Activated T-helper 1 cell treated with anti-CD3 and anti-CD28 coated beads, Interleukin-12 subunit alpha, Interleukin-12 subunit beta, Interleukin-2, Interleukin-4 antibody, amounts not matched to agents 30 ng/mL and 10 ng/mL and 1 ng/mL, durations not matched to agents 14 hours and 24 hours and 36 hours (primary cell): ENCODE measurements at regions not wholly inside any gene's neighbourhood (a gene's known extent, or its start where the extent isn't known, plus 50 kb on each side); places are given as distances from the start of the nearest gene placed in this dataset.
"Not testable (repeated sequence)": the region's sequence is repeated elsewhere in the genome, so short reads cannot be mapped to it uniquely, and the experiment has no call there.

Experiments used
- DNase-seq: peaks from one replicate; pipeline ENCODE4 v3.0.0; 2021; ENCODE audit warnings: low spot score
- H3K27ac Mint-ChIP-seq: one replicate; pipeline ENCODE4 v1.8.0; 2021; ENCODE audit warnings: mild to moderate bottlenecking, mixed read lengths
- H3K27me3 Mint-ChIP-seq: one replicate; pipeline ENCODE4 v1.8.0; 2022; ENCODE audit warnings: mild to moderate bottlenecking, moderate library complexity, mixed read lengths; ENCODE audit not compliant: insufficient read depth
- H3K36me3 Mint-ChIP-seq: one replicate; pipeline ENCODE4 v1.8.0; 2021; ENCODE audit warnings: low read depth, mixed read lengths
- H3K4me1 Mint-ChIP-seq: one replicate; pipeline ENCODE4 v1.8.0; 2021; ENCODE audit warnings: low read depth, mixed read lengths
- H3K4me3 Mint-ChIP-seq: one replicate; pipeline ENCODE4 v1.8.0; 2021; ENCODE audit warnings: mild to moderate bottlenecking, moderate library complexity, mixed read lengths
- H3K9me3 Mint-ChIP-seq: one replicate; pipeline ENCODE4 v1.8.0; 2021; ENCODE audit warnings: mixed read lengths
- intact Hi-C: fragments of 100-400 bp; cut with micrococcal nuclease; formaldehyde crosslinking; loops from one replicate; pipeline ENCODE4 v1.15.1; 2024

DNA sequence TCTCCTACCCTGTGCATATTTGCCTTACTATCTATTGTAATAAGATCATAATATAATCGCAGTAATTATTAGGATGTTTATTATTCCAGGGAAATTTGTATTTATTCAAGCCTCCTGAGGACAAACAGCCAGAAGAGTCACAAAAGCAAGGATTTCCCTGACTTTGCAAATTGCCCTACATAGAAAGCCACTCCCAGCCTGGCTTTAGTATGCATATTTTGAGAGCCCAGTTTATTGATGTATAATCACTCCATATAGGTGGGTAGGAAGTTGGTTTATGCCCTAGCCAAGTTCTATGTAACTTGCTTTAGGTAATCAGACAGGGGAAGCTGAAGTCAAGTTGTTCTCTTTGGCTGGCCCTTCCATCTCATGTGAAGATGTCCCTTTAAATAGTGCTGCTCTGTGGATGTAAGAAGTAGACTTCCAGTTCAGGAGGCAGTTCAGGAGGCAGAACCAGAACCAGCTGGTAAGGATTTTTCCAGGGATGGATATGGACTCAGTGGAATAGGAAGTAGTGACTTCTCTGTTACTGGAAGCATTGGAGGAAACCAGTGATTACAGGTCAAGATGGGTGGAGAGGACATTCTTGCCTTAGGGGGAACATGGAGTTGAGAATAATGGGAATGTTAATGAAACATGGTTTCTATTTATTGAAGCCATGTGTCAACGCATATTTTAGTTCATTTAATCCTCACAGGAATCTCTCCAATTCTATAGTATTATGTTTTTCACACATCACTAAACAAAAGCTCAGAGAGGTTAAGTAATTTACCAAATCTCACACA, 70.5 kb upstream of the KIT start:
- DNase-seq: no peak
- intact Hi-C loops: no loop called here
- Mint-ChIP-seq H3K27ac (no peak overlapping the region), H3K36me3 (no peaks in the 10 kb centered on the region), H3K4me1 (no peaks in the 10 kb centered on the region), H3K9me3 (no peaks in the 10 kb centered on the region), H3K4me3 (no peak overlapping the region), H3K27me3 (peaks cover 8% of the 10 kb centered on the region)

DNA sequence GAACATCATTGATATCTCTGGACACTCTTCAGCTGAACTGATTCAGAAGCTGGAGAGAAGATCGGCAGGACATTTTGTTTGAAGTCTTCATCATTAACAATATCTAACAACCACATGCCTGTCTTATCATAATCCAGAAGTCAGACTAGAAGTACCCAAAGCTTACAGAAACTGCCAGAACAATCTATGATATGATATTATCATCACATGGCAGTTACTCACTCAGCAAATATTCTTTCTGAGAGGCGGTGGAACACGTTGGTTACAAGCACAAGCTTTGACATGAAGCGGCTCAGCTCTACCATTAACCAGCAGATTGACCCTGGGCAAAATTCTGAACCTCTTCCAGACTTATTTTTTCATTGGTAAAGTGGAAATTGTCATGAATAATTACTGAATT, 69.4 kb upstream of the KIT start:
- H3K27ac Mint-ChIP-seq: no peak overlapping the region
- intact Hi-C loops: no loop called here
- no peak overlapping the region for H3K4me3 Mint-ChIP-seq
- DNase-seq: no peak
- H3K27me3 Mint-ChIP-seq: peaks cover 6% of the 10 kb centered on the region
- H3K9me3 Mint-ChIP-seq: no peaks in the 10 kb centered on the region
- H3K36me3 Mint-ChIP-seq: no peaks in the 10 kb centered on the region
- no peaks in the 10 kb centered on the region for H3K4me1 Mint-ChIP-seq

DNA sequence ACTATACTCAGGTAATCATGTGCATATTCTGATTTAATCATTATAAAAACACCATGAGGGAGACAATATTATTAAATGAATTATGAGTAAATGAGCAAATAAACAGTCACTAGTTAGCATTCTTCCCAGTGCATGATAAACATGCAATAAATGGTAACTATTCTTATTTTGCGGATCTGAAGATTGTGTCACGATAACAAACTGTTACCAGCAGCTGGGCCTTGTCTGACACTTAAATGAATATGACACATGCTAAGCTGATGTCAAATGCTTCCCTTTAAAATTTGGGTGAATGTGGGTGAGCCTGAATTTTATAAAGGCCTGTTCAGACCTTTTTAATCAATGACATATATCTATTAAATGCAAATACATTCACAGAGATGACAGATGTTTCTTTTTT, 68.2 kb upstream of the KIT start:
- Mint-ChIP-seq H3K27me3 (peaks cover 3% of the 10 kb centered on the region), H3K9me3 (no peaks in the 10 kb centered on the region), H3K4me1 (no peaks in the 10 kb centered on the region), H3K27ac (no peak overlapping the region), H3K36me3 (no peaks in the 10 kb centered on the region), H3K4me3 (no peak overlapping the region)
- intact Hi-C loops: no loop called here
- DNase-seq: no peak

DNA sequence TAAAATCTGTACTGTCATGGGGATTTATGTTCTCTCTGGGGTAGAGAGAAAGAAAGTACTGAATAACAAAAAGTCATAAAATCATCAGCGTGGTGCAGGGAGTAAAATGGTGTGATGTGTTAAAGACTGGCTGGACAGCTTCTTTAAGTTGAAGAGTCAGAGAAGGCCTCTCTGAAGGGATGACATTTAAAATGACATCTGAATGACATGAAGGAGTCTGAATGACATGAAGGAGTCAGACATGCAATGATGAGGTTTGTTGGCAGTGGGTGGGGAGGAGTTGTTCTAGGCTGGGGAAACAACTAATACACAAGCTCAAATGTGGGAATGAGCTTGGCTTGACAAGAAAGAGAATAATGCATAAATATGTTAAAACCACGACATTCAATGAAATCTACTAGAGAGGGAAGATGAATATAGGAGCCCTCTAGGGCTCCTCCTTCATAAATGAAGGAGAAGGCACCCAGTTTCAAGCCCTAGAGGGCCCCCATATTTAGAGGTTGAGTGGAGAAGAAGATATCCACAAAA, 63.9 kb upstream of the KIT start:
- no peaks in the 10 kb centered on the region for H3K36me3 Mint-ChIP-seq
- intact Hi-C loops: no loop called here
- H3K27ac Mint-ChIP-seq: no peak overlapping the region
- H3K4me3 Mint-ChIP-seq: no peak overlapping the region
- H3K27me3 Mint-ChIP-seq: no peaks in the 10 kb centered on the region
- H3K4me1 Mint-ChIP-seq: no peaks in the 10 kb centered on the region
- no peaks in the 10 kb centered on the region for H3K9me3 Mint-ChIP-seq
- no peak for DNase-seq

DNA sequence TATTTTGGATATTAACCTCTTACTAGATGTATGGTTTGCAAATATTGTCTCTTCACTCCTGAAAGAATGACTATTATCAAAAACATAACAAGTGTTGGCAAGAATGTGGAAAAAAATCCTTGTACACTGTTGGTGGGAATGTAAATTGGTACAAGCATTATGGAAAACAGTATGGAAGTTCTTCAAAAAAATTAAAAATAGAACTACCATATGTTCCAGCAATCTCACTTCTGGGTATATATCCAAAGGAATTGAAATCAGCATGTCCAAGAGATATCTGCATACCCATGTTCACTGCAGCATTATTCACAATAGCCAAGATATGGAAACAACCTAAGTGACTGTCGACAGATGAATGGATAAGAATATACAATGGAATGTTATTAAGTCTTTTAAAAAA, 61.6 kb upstream of the KIT start:
- Mint-ChIP-seq H3K27me3 (no peaks in the 10 kb centered on the region), H3K4me3 (no peak overlapping the region), H3K36me3 (no peaks in the 10 kb centered on the region), H3K27ac (no peak overlapping the region), H3K9me3 (no peaks in the 10 kb centered on the region), H3K4me1 (no peaks in the 10 kb centered on the region)
- no peak for DNase-seq
- intact Hi-C loops: no loop called here

DNA sequence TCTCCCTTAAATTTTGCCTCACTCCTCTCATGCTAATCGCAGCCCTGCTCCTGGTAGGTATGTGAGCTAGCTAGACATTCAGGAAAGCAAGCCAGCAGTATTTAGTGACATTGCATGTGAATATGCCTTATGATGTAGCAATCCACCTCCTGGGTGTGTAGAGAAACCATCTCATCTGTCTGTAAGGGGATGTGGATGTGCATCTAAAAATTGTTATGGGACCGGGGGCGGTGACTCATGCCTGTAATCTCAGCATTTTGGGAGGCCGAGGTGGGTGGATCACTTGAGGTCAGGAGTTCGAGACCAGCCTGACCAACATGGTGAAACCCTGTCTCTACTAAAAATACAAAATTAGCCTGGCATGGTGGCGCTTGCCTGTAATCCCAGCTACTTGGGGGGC, 60.1 kb upstream of the KIT start:
- intact Hi-C loops, H3K4me3 Mint-ChIP-seq: not testable (repeated sequence)

DNA sequence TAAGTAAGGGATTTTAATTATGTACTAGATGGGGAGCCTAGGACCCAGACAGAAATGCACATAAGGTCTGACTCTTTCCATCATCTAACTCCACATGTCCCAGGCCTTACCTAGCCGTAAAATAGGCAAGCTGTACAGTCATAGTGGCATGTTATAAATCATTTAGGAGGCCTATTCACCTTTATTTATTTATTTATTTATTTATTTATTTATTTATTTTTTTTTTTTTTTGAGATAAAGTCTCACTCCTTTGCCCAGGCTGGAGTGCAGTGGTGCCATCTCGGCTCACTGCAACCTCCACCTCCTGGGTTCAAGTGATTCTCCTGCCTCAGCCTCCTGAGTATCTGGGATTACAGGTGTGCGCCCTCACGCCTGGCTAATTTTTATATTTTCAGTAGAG, 55.6 kb upstream of the KIT start:
- H3K4me1 Mint-ChIP-seq, DNase-seq, H3K27ac Mint-ChIP-seq, H3K27me3 Mint-ChIP-seq, H3K4me3 Mint-ChIP-seq, H3K9me3 Mint-ChIP-seq, H3K36me3 Mint-ChIP-seq, intact Hi-C loops: not testable (repeated sequence)

More for the DNA sequence above, 60.1 kb upstream of the KIT start:
- not testable (repeated sequence) for H3K4me1 Mint-ChIP-seq, H3K27me3 Mint-ChIP-seq, DNase-seq, H3K9me3 Mint-ChIP-seq, H3K36me3 Mint-ChIP-seq, H3K27ac Mint-ChIP-seq

DNA sequence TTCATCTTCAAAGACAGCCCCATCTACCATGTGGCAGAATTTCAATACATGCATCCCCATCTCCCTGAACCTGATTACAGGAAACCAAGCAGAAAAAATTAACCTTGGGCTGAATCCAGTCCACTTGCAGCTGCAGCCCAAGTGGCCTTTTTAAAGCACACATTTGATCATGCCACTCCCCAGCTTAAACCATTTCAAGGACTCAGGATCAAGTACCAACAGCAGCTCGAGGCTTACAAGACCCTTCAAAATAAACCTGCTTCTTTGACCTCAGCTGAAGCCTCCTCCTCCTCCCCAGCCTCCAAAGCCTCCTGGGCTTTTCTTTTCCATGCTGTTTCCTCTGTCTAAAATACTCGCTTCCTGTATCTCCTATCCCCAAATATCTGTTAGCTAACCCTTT, 50.7 kb upstream of the KIT start:
- H3K27ac Mint-ChIP-seq: no peak overlapping the region
- H3K4me3 Mint-ChIP-seq: no peak overlapping the region
- no peak for DNase-seq
- H3K9me3 Mint-ChIP-seq: no peaks in the 10 kb centered on the region
- H3K27me3 Mint-ChIP-seq: peaks cover 4% of the 10 kb centered on the region
- H3K36me3 Mint-ChIP-seq: no peaks in the 10 kb centered on the region
- intact Hi-C loops: no loop called here
- no peaks in the 10 kb centered on the region for H3K4me1 Mint-ChIP-seq

DNA sequence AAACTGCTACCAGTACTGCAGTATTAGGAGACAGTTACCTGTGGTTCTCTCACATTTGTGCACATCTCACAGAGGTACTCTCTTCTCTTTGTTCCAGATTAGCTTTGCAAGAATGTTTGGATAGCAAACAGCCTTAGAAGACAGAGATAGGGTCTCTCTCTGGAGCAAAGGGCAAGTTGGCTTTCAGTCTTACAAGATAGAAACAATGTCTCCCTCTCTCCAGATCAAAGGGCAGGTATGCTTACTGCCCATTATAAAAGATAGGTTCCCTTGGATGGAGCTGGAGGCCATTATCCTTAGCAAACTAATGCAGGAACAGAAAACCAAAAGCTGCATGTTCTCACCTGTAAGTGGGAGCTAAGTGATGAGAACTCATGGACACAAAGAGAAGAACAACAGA, 50.2 kb upstream of the KIT start:
- Mint-ChIP-seq H3K27ac (no peak overlapping the region), H3K27me3 (peaks cover 4% of the 10 kb centered on the region), H3K9me3 (no peaks in the 10 kb centered on the region), H3K36me3 (no peaks in the 10 kb centered on the region), H3K4me1 (no peaks in the 10 kb centered on the region), H3K4me3 (no peak overlapping the region)
- DNase-seq: no peak
- intact Hi-C loops: no loop called here
